ENCODE measurements at regions not wholly inside any gene's neighbourhood (a gene's known extent, or its start where the extent isn't known, plus 50 kb on each side); places are given as distances from the start of the nearest gene placed in this dataset.

DNA sequence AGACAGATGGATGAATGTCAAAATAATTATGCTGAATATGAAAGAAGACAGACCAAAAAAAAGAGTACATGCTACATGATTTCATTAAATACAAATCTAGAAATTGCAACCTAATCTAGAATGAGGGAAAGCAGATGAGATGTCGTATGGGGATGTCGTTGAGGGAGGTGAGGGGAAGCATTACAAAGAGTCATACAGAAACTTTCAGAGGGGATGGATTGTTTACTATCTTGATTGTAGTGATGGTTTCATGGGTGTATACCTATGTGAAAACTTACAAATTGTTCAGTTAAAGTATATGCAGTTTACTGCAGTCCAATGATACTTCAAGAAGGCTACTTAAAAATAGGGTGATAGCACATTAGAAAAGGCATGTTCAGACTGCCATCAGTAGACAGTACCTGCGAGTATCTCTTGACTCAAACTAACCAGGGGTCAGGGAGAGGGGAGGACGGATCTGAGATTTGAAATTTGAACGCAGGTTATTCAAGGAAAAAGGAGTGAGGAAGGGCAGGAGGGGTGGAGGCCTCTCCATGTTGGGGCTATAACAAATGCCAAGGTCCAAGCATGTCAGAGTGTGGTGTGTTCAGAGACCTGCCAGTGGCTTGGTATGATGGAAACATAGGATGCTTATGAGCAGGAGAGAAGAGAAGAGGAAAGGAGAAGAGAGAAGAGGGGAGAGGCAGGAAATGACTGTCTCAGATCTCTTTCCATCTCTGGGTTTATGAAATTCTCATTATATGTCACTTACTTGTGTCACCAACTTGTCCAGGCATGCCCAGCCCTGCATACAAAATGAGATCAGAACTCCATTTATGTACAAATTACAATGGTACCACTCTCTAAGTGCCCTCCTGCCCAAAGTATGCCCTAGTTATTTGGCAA is 257.3 kb upstream of the CXCR4 start:
- DNase-seq (ENCODE audit: low read depth): no peak
- TF ChIP-seq, protein P1, sequence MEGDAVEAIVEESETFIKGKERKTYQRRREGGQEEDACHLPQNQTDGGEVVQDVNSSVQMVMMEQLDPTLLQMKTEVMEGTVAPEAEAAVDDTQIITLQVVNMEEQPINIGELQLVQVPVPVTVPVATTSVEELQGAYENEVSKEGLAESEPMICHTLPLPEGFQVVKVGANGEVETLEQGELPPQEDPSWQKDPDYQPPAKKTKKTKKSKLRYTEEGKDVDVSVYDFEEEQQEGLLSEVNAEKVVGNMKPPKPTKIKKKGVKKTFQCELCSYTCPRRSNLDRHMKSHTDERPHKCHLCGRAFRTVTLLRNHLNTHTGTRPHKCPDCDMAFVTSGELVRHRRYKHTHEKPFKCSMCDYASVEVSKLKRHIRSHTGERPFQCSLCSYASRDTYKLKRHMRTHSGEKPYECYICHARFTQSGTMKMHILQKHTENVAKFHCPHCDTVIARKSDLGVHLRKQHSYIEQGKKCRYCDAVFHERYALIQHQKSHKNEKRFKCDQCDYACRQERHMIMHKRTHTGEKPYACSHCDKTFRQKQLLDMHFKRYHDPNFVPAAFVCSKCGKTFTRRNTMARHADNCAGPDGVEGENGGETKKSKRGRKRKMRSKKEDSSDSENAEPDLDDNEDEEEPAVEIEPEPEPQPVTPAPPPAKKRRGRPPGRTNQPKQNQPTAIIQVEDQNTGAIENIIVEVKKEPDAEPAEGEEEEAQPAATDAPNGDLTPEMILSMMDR (IDR thresholded peaks at IDR 0.05; ENCODE audit: insufficient read depth, low read length): no peak
- no peak overlapping the region for H3K4me3 ChIP-seq (ENCODE audit: low read depth, low read length)

DNA sequence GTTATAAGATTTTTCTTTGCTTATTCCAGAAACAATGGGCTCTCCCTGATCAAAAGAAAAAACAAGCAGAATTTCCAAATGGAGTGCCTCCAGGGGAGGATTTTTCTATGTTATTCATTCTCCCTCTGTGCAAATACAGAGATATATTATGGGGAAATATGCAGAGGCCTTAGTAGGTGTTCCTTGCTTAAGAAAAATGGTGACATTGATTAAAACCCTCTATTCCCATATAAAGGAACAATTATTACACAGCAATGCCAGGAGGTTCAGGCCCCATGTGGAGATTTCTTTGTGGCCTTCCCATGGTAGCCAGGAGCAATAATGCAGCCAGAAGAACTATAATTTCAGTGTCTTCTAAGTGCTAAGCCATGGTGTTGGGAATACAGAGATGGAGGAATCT is 255.9 kb upstream of the CXCR4 start:
- no peak for DNase-seq (ENCODE audit: low read depth)
- TF ChIP-seq, protein P1 (IDR thresholded peaks at IDR 0.05; ENCODE audit: insufficient read depth, low read length): no peak
- H3K4me3 ChIP-seq (ENCODE audit: low read depth, low read length): no peak overlapping the region

DNA sequence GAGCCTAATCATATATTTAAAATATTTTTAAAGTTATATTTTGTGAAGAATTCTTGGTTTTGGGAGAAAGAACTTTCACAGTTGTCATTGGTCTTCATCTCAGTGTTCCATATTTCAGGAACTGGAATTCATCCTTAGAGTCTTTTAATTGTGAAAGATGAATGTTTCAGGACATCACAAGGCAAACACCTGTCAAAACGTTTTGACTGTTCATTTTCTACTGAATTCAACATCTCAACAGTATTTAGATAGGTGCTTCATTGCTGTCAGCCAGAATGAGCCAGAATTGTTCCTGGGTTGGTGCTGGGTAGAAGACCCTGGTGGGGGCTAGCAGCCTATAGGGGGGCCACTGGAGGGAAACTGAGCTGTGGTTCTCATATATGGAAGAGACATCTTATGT is 255.1 kb upstream of the CXCR4 start:
- H3K4me3 ChIP-seq (ENCODE audit: low read depth, low read length): no peak overlapping the region
- TF ChIP-seq, protein P1 (IDR thresholded peaks at IDR 0.05; ENCODE audit: insufficient read depth, low read length): no peak
- no peak for DNase-seq (ENCODE audit: low read depth)

DNA sequence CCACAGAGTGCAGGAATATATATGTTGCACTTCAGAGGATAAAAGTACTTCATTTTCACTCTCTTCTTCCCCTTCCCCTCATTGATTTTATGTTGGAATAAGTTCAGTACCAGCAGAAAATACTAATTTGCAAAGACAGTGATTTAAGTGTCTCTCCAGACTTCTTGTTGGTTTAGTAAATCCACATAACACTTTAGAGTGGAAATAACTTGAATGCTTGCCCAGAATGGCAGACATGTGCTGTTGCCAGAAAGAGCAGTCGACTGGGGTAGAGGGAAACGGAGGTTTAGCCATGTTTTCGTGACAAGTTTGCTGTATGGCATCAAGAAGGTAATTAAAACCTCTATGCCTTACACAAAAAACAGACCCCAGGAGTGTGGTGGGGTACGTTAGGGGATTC is 246.0 kb upstream of the CXCR4 start:
- DNase-seq (ENCODE audit: low read depth): peak; percentile 37
- no peak overlapping the region for H3K4me3 ChIP-seq (ENCODE audit: low read depth, low read length)
- TF ChIP-seq, protein P1 (IDR thresholded peaks at IDR 0.05; ENCODE audit: insufficient read depth, low read length): no peak

DNA sequence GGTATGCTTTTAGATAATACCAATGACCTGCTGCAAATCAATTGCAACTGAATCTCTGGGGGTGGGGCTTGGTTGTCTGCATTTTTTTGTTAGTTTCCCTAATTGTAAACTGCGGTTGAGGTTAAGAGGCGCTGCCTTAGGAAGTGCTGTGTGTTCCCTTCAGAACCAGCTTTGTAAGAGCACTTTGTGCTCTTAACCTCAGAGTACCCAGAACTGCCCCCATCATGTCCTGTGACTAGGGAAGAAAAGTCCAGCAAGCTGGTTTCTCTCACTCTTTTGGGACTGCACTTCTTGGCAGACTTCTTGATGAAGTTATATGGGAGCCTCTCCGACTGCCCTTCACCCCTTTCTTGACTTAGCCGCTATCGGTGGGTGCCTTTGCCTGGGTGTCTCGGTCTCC is 245.5 kb upstream of the CXCR4 start:
- TF ChIP-seq, protein P1 (IDR thresholded peaks at IDR 0.05; ENCODE audit: insufficient read depth, low read length): no peak
- DNase-seq (ENCODE audit: low read depth): no peak
- no peak overlapping the region for H3K4me3 ChIP-seq (ENCODE audit: low read depth, low read length)

DNA sequence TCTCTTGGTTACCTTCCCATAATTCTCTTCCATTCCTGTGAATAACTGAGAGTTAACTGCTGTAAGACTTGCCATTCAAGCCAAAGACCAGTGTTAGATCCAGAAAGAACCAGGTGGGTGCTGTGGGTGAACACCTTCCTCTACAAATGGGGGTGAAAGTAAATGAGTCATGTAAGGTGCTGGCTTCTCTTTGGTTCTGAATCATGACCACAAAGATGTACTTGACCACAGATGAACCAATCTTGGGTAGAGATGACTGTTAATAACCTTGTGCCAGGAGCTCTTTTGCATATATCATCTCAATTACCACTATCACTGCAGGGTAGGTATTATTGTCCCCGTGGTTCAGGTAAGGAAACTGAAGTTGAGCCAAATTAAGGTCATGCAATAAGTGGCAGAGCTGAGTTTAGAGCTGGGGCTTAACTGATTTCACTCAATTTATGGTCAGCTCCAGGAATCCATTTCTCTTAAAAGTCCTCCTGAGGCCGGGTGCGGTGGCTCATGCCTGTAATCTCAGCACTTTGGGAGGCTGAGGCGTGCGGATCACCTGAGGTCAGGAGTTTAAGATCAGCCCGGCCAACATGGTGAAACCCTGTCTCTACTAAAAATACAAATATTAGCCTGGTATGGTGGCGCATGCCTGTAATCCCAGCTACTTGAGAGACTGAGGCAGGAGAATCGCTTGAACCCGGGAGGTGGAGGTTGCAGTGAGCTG is 244.9 kb upstream of the CXCR4 start:
- no peak overlapping the region for H3K4me3 ChIP-seq (ENCODE audit: low read depth, low read length)
- DNase-seq (ENCODE audit: low read depth): no peak
- TF ChIP-seq, protein P1 (IDR thresholded peaks at IDR 0.05; ENCODE audit: insufficient read depth, low read length): no peak
